OCI-LY3 (cell line): ENCODE measurements at regions not wholly inside any gene's neighbourhood (a gene's known extent, or its start where the extent isn't known, plus 50 kb on each side); places are given as distances from the start of the nearest gene placed in this dataset.

Experiments used
- CTCF ChIP-seq: fragments of 200-600, 300-600 bp; sonication (generic); IDR thresholded peaks from 2 replicates; pipeline ENCODE4 v1.5.1; 2014; ENCODE audit warnings: antibody characterized with exemption, low read length, low read depth
- EZH2phosphoT487 ChIP-seq: fragments of 200-600 bp; shearing (Covaris generic); IDR thresholded peaks from 2 replicates; pipeline ENCODE4 v1.6.1; 2018; ENCODE audit warnings: antibody characterized with exemption, mixed run types, low read depth

GRCh38 chr2:145015561-145015960, 495.6 kb upstream of the ZEB2 start:
- TF ChIP-seq CTCF, result no peak
- TF ChIP-seq EZH2phosphoT487, result no peak
